ENCODE measurements at regions not wholly inside any gene's neighbourhood (a gene's known extent, or its start where the extent isn't known, plus 50 kb on each side); places are given as distances from the start of the nearest gene placed in this dataset.

DNA sequence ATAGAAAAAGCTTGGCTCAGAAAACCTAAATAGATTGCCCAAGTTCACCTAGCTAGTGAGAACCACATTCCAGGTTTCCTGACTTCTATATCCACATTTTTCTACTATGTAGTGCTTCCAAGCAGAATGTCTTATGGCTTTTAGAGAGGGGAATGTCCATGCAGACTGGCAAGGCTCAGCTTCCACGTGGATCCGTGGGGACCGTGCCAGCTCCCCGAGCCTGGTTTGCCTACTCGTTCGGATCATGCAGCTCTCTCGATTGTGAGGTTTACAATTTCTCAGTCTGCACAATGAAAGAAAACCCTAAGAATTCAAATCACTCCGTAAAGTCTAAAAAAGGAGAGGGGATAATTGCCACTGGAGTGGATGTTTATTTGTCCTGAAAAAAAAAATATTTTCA is 256.5 kb upstream of the NR4A3 start:
- DNase-seq (ENCODE audit: low read depth, low spot score), result no peak
- no peaks in the 10 kb centered on the region for H3K27me3 Mint-ChIP-seq (ENCODE audit: low read depth)
- TF ChIP-seq, protein P1, sequence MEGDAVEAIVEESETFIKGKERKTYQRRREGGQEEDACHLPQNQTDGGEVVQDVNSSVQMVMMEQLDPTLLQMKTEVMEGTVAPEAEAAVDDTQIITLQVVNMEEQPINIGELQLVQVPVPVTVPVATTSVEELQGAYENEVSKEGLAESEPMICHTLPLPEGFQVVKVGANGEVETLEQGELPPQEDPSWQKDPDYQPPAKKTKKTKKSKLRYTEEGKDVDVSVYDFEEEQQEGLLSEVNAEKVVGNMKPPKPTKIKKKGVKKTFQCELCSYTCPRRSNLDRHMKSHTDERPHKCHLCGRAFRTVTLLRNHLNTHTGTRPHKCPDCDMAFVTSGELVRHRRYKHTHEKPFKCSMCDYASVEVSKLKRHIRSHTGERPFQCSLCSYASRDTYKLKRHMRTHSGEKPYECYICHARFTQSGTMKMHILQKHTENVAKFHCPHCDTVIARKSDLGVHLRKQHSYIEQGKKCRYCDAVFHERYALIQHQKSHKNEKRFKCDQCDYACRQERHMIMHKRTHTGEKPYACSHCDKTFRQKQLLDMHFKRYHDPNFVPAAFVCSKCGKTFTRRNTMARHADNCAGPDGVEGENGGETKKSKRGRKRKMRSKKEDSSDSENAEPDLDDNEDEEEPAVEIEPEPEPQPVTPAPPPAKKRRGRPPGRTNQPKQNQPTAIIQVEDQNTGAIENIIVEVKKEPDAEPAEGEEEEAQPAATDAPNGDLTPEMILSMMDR (conservative IDR thresholded peaks at IDR 0.05), result no peak
- H3K36me3 Mint-ChIP-seq (ENCODE audit: low read depth), result no peaks in the 10 kb centered on the region
- H3K4me1 Mint-ChIP-seq, result peaks cover 6% of the 10 kb centered on the region
- H3K4me3 Mint-ChIP-seq, result no peak overlapping the region
- H3K27ac Mint-ChIP-seq (ENCODE audit: unreplicated experiment), result no peak overlapping the region
- peaks cover 3% of the 10 kb centered on the region for H3K9me3 Mint-ChIP-seq

DNA sequence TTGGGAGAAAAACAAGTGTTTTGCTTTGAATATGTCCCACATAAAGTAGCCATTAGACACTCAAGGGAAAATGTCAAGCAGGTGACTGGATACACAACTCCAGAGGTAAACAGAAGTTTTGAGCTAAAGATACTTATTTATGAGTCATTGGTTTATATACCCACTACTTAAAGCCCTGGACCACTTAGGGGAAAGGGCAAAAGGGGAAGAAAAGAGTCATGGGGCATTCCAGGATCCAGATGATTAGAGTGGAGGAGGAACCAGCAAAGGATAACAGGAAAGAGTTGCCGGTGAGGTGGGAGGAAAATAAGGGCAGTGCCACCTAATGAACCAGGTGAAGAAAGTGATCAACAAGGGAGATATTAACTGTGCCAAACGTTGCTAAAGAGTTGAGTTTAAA is 254.2 kb upstream of the NR4A3 start:
- peaks cover 6% of the 10 kb centered on the region for H3K4me1 Mint-ChIP-seq
- no peak overlapping the region for H3K27ac Mint-ChIP-seq (ENCODE audit: unreplicated experiment)
- TF ChIP-seq, protein P1 (conservative IDR thresholded peaks at IDR 0.05), result no peak
- H3K36me3 Mint-ChIP-seq (ENCODE audit: low read depth), result no peaks in the 10 kb centered on the region
- no peak overlapping the region for H3K4me3 Mint-ChIP-seq
- no peak for DNase-seq (ENCODE audit: low read depth, low spot score)
- H3K9me3 Mint-ChIP-seq, result peaks cover 3% of the 10 kb centered on the region
- H3K27me3 Mint-ChIP-seq (ENCODE audit: low read depth), result no peaks in the 10 kb centered on the region

DNA sequence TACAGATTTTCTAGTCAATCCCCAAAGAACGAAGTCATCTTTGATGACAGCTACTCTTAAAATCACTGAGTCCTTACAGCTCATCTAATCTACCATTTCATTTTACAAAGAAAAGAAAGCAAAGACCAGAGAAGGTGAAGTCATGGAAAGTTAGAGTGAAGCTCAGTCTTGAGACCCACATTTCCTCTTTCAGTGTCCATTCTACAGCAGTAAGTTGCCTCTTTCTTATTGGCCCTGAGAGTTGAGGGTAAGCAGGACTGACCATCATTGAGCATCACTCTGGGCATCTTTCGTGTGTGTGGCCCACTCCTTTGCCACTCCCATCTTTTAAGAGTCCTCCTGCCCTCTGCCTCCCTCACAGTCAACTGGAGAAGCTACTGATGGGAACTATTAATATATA is 251.8 kb upstream of the NR4A3 start:
- Mint-ChIP-seq H3K9me3 (peaks cover 3% of the 10 kb centered on the region), H3K27me3 (ENCODE audit: low read depth) (no peaks in the 10 kb centered on the region), H3K4me3 (no peak overlapping the region), H3K27ac (ENCODE audit: unreplicated experiment) (no peak overlapping the region), H3K4me1 (peaks cover 6% of the 10 kb centered on the region), H3K36me3 (ENCODE audit: low read depth) (no peaks in the 10 kb centered on the region)
- TF ChIP-seq, protein P1 (conservative IDR thresholded peaks at IDR 0.05), result no peak
- DNase-seq (ENCODE audit: low read depth, low spot score), result no peak

GRCh38 chr9:99572567-99572966 is 249.1 kb upstream of the NR4A3 start:
- no peak overlapping the region for H3K27ac Mint-ChIP-seq (ENCODE audit: unreplicated experiment)
- no peaks in the 10 kb centered on the region for H3K4me1 Mint-ChIP-seq
- no peaks in the 10 kb centered on the region for H3K27me3 Mint-ChIP-seq (ENCODE audit: low read depth)
- DNase-seq (ENCODE audit: low read depth, low spot score), result no peak
- TF ChIP-seq, protein P1 (conservative IDR thresholded peaks at IDR 0.05), result no peak
- H3K4me3 Mint-ChIP-seq, result no peak overlapping the region
- no peaks in the 10 kb centered on the region for H3K36me3 Mint-ChIP-seq (ENCODE audit: low read depth)
- H3K9me3 Mint-ChIP-seq, result peaks cover under 1% of the 10 kb centered on the region

DNA sequence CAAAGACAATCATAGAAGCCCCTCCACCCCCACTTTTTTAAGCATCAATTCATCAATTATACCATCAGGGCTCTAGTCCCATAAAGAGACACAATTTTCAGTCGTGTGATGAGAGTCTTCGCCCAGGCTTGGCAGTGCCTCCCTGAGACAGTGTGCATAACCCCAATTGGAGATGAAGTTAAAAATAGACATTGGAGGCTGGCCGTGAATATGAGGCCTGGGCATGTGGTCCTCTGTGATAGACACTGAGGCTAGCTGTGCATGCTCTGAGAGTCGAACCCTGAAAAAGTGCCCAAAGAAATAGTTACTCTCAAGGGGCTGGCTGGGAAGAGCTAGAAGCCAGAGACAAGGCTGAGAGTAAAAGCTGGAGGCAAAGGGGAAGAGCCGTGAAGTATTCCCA is 248.6 kb upstream of the NR4A3 start:
- no peaks in the 10 kb centered on the region for H3K36me3 Mint-ChIP-seq (ENCODE audit: low read depth)
- H3K4me1 Mint-ChIP-seq, result no peaks in the 10 kb centered on the region
- H3K4me3 Mint-ChIP-seq, result no peak overlapping the region
- H3K9me3 Mint-ChIP-seq, result no peaks in the 10 kb centered on the region
- DNase-seq (ENCODE audit: low read depth, low spot score), result no peak
- TF ChIP-seq, protein P1 (conservative IDR thresholded peaks at IDR 0.05), result no peak
- no peaks in the 10 kb centered on the region for H3K27me3 Mint-ChIP-seq (ENCODE audit: low read depth)
- peak overlapping the region; percentile 73 for H3K27ac Mint-ChIP-seq (ENCODE audit: unreplicated experiment)

GRCh38 chr9:99573886-99574285 is 247.8 kb upstream of the NR4A3 start:
- Mint-ChIP-seq H3K27me3 (ENCODE audit: low read depth) (no peaks in the 10 kb centered on the region), H3K27ac (ENCODE audit: unreplicated experiment) (no peak overlapping the region), H3K4me3 (no peak overlapping the region), H3K4me1 (no peaks in the 10 kb centered on the region), H3K36me3 (ENCODE audit: low read depth) (no peaks in the 10 kb centered on the region), H3K9me3 (no peaks in the 10 kb centered on the region)
- DNase-seq (ENCODE audit: low read depth, low spot score), result no peak
- TF ChIP-seq, protein P1 (conservative IDR thresholded peaks at IDR 0.05), result no peak

All from neural crest cell (in vitro differentiated cells).